GM06990 (cell line): ENCODE measurements at regions not wholly inside any gene's neighbourhood (a gene's known extent, or its start where the extent isn't known, plus 50 kb on each side); places are given as distances from the start of the nearest gene placed in this dataset.

Experiments used
- DNase-seq: peaks from one replicate; pipeline ENCODE4 v3.0.0-alpha.2; 2011; ENCODE audit not compliant: insufficient read length; ENCODE audit errors: extremely low read depth
- H3K27me3 ChIP-seq: replicated peaks from 2 replicates; pipeline ENCODE4 v1.6.0; 2011; ENCODE audit warnings: low read length; ENCODE audit not compliant: control insufficient read depth, insufficient read depth
- H3K36me3 ChIP-seq: 2 replicates; pipeline ENCODE4 v1.5.1; 2011; ENCODE audit warnings: low read length; ENCODE audit not compliant: control insufficient read depth, insufficient read depth
- H3K4me3 ChIP-seq: replicated peaks from 2 replicates; pipeline ENCODE4 v1.5.1; 2011; ENCODE audit warnings: low read depth, mild to moderate bottlenecking, control low read depth, low read length
- TF ChIP-seq, protein P1 (sequence below): IDR thresholded peaks from 2 replicates; pipeline ENCODE4 v1.5.1; 2011; ENCODE audit warnings: low read length, control low read depth, mild to moderate bottlenecking, inconsistent platforms; ENCODE audit not compliant: insufficient read depth, poor library complexity, severe bottlenecking

DNA sequence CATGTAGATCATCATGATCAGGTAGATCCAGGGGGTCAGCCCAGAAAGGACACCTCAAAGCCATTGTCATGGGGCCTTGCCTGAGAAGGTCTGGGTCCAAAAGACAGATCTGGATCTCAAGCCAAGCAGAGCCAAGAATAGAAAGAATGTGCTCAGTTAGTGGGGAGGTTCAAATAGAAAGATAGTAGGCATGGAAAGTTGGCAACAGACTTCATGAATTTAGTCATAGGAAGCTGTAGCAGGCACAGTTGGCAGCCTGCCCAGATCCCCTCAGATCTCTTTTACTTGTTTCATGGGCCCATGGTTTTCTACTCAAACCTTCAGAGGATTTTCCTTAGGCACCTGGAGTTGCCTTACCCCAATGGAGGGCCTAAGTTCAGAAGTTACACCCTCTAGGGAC, 767.0 kb downstream of the SLC4A3 start:
- H3K36me3 ChIP-seq: no peaks in the 10 kb centered on the region
- TF ChIP-seq, protein P1, sequence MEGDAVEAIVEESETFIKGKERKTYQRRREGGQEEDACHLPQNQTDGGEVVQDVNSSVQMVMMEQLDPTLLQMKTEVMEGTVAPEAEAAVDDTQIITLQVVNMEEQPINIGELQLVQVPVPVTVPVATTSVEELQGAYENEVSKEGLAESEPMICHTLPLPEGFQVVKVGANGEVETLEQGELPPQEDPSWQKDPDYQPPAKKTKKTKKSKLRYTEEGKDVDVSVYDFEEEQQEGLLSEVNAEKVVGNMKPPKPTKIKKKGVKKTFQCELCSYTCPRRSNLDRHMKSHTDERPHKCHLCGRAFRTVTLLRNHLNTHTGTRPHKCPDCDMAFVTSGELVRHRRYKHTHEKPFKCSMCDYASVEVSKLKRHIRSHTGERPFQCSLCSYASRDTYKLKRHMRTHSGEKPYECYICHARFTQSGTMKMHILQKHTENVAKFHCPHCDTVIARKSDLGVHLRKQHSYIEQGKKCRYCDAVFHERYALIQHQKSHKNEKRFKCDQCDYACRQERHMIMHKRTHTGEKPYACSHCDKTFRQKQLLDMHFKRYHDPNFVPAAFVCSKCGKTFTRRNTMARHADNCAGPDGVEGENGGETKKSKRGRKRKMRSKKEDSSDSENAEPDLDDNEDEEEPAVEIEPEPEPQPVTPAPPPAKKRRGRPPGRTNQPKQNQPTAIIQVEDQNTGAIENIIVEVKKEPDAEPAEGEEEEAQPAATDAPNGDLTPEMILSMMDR: no peak
- DNase-seq: no peak
- no peaks in the 10 kb centered on the region for H3K27me3 ChIP-seq
- H3K4me3 ChIP-seq: no peak overlapping the region

DNA sequence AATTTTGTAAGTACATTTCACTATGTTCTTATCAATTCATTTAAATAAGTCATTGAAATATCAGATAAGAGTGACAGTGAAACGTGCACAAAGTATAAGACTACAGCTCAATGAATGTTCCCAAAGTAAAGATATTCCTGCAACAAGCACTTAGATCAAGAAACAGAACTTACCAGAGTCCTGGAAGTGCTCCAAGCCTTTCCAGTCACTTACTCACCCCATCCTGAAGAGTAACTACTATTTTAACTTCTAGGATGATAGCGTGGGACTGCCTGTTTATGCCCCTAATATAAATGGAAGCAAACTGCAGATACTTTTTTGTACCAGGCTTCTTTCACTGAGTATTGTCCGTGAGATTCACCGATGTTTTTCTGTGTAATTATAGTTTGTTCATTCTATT, 768.9 kb downstream of the SLC4A3 start:
- Histone ChIP-seq H3K36me3 (no peaks in the 10 kb centered on the region), H3K4me3 (no peak overlapping the region), H3K27me3 (no peaks in the 10 kb centered on the region)
- TF ChIP-seq, protein P1: no peak
- no peak for DNase-seq

- TF ChIP-seq, protein P1: no peak
- Histone ChIP-seq H3K36me3 (no peaks in the 10 kb centered on the region), H3K27me3 (no peaks in the 10 kb centered on the region), H3K4me3 (no peak overlapping the region)
- no peak for DNase-seq
These were observed 782.9 kb downstream of the SLC4A3 start for GRCh38 chr2:220410296-220410695.

DNA sequence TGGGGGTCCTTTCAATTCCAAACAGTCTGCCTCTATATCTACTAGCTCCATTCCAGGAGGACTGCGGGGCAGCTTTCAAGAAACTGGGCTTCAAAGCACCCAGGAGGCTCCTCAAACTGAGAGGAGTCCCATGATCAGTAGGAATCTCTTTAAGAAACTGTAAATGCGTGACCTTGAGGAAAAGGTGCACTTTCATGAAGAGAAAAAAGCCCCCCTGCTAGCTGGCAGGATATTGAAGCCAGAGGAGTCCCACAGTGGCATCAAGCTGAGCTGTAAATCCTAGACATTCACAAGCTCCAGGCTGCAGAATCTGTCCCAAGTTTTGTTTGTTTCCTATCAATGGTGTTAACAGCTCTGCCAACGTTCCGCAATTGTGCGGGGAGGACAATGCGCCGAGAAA, 790.1 kb downstream of the SLC4A3 start:
- H3K27me3 ChIP-seq: no peaks in the 10 kb centered on the region; the same call in 1 of the 2 replicates
- H3K36me3 ChIP-seq: no peaks in the 10 kb centered on the region
- H3K4me3 ChIP-seq: no peak overlapping the region
- TF ChIP-seq, protein P1: no peak
- DNase-seq: no peak

DNA sequence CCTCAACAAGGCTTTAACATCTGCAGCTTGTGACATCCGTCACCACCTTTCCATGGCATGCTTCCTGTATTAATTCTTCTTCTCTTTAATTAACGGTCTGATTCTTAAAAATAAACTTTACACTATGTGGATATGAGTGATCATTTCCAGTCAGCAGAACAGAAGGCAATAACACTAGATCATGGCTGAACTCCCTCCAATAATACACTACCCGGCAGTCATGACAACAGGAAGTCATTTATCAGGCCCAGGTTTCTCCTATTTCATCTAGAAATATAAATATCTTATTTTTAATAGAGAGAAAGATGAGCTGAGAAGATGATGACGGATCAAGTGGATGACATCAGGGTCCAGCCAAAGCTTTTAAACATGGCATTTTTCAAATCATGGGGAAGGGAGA, 792.2 kb downstream of the SLC4A3 start:
- H3K27me3 ChIP-seq: no peaks in the 10 kb centered on the region; the same call in 1 of the 2 replicates
- H3K36me3 ChIP-seq: no peaks in the 10 kb centered on the region
- TF ChIP-seq, protein P1: no peak
- DNase-seq: no peak
- no peak overlapping the region for H3K4me3 ChIP-seq

GRCh38 chr2:220420820-220421219, 793.4 kb downstream of the SLC4A3 start:
- Histone ChIP-seq H3K36me3 (no peaks in the 10 kb centered on the region), H3K27me3 (no peaks in the 10 kb centered on the region; the same call in 1 of the 2 replicates), H3K4me3 (no peak overlapping the region)
- no peak for DNase-seq
- TF ChIP-seq, protein P1: no peak
